ENCODE measurements at regions not wholly inside any gene's neighbourhood (a gene's known extent, or its start where the extent isn't known, plus 50 kb on each side); places are given as distances from the start of the nearest gene placed in this dataset.

DNA sequence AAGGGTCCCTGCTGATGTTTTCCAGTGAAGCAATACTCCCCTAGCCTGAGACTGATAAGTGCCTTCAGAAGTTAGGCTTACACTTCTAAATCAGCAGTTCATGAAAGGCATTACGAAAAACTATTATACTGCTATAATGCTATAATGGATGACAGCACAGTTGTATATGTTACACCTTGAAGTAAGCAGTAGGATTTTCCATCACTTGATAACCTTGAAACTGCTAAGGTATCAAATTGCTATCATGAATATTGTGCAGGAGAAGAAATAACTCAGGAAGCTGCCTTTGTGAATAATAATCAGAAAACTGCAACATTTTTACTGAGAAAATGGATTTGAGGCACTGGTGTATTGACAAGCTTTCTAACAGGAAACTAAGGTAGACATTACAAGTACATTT lies 142.3 kb downstream of the HNMT start:
- in situ Hi-C loops (cut with MboI): no loop called here
- no peaks in the 10 kb centered on the region for H4K20me1 ChIP-seq (ENCODE audit: insufficient read depth)
- no peak overlapping the region for H3K4me3 ChIP-seq
- no peak overlapping the region for H3K27ac ChIP-seq
- no peaks in the 10 kb centered on the region for H3K4me1 ChIP-seq (ENCODE audit: insufficient read depth)
- H3K9me2 ChIP-seq (ENCODE audit: insufficient read depth): no peaks in the 10 kb centered on the region
- no peak overlapping the region for H3K9ac ChIP-seq
- H3F3A ChIP-seq (ENCODE audit: insufficient read depth): no peaks in the 10 kb centered on the region
- no peaks in the 10 kb centered on the region for H3K9me3 ChIP-seq (ENCODE audit: low read depth)
- H3K27me3 ChIP-seq (replicated peaks; ENCODE audit: insufficient read depth): no peaks in the 10 kb centered on the region
- no peaks in the 10 kb centered on the region for H3K36me3 ChIP-seq (ENCODE audit: low read depth)
- no peak for DNase-seq
- no peak overlapping the region for H3K4me2 ChIP-seq (ENCODE audit: unreplicated experiment)
- H2AFZ ChIP-seq: no peak overlapping the region
- TF ChIP-seq EZH2 (IDR thresholded peaks at IDR 0.05; ENCODE audit: insufficient read depth, poor library complexity, severe bottlenecking) (no peak), EZH2phosphoT487 (IDR thresholded peaks at IDR 0.05; ENCODE audit: insufficient read depth, low read depth) (no peak)
- H3K79me2 ChIP-seq (ENCODE audit: insufficient read depth): no peaks in the 10 kb centered on the region
- 70 to 78% methylated on average over 1 of the region's 1 CpG for WGBS, 2 experiments (ENCODE audit: low coverage in 1 of 2, low lambda C conversion rate in 2 of 2, missing lambda C conversion rate in 2 of 2)

- 30 to 42% methylated on average over 4 of the region's 4 CpGs for WGBS, 2 experiments (ENCODE audit: low coverage in 1 of 2, low lambda C conversion rate in 2 of 2, missing lambda C conversion rate in 2 of 2)
- Histone ChIP-seq H3F3A (ENCODE audit: insufficient read depth) (no peaks in the 10 kb centered on the region), H3K36me3 (ENCODE audit: low read depth) (no peaks in the 10 kb centered on the region), H3K79me2 (ENCODE audit: insufficient read depth) (no peaks in the 10 kb centered on the region), H2AFZ (no peak overlapping the region), H4K20me1 (ENCODE audit: insufficient read depth) (no peaks in the 10 kb centered on the region), H3K4me1 (ENCODE audit: insufficient read depth) (no peaks in the 10 kb centered on the region), H3K27ac (no peak overlapping the region), H3K4me2 (ENCODE audit: unreplicated experiment) (no peak overlapping the region), H3K9ac (no peak overlapping the region), H3K9me3 (ENCODE audit: low read depth) (no peaks in the 10 kb centered on the region), H3K4me3 (no peak overlapping the region), H3K27me3 (replicated peaks; ENCODE audit: insufficient read depth) (no peaks in the 10 kb centered on the region), H3K9me2 (ENCODE audit: insufficient read depth) (no peaks in the 10 kb centered on the region)
- no peak for TF ChIP-seq EZH2 (IDR thresholded peaks at IDR 0.05; ENCODE audit: insufficient read depth, poor library complexity, severe bottlenecking)
- no peak for TF ChIP-seq EZH2phosphoT487 (IDR thresholded peaks at IDR 0.05; ENCODE audit: insufficient read depth, low read depth)
- DNase-seq: no peak
- in situ Hi-C loops (cut with MboI): no loop called here
Observed at GRCh38 chr2:138107288-138107687, 143.0 kb downstream of the HNMT start.

DNA sequence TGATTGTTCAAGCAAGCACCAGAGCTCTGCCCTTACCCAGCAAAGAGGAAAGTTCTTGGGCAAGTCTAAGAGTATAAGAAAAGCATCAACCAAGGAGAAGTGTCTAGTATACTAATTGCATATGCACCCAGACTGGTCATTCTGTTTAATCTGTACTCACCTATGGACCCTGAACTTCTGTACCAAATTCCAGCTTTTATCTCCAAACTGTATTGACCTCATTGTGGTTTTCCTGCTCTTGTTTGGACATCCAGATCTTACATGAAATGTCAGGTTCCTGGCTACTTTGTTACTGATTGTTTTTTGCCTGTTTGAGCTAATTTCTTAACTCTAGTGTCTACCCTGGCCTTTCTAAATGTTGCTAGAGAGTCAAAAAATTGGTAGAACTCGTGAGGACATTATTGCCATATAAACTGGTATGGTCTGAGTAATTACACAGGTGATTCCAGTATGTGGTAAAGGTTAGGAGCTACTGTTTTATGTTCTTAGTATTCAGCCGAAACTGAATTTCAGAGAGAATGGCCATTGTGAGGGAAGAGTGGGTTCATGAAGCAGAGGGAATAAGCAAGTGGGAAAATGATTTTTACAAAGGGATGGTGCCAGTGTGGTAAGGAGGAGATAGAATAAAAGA lies 146.3 kb downstream of the HNMT start:
- H3K27me3 ChIP-seq (replicated peaks; ENCODE audit: insufficient read depth): no peaks in the 10 kb centered on the region
- no peaks in the 10 kb centered on the region for H3K4me1 ChIP-seq (ENCODE audit: insufficient read depth)
- no peak overlapping the region for H2AFZ ChIP-seq
- TF ChIP-seq EZH2 (IDR thresholded peaks at IDR 0.05; ENCODE audit: insufficient read depth, poor library complexity, severe bottlenecking) (no peak), EZH2phosphoT487 (IDR thresholded peaks at IDR 0.05; ENCODE audit: insufficient read depth, low read depth) (no peak)
- H3K9ac ChIP-seq: no peak overlapping the region
- H3K9me2 ChIP-seq (ENCODE audit: insufficient read depth): no peaks in the 10 kb centered on the region
- H3K79me2 ChIP-seq (ENCODE audit: insufficient read depth): no peaks in the 10 kb centered on the region
- no peak overlapping the region for H3K4me3 ChIP-seq
- no peak overlapping the region for H3K27ac ChIP-seq
- no peaks in the 10 kb centered on the region for H3K9me3 ChIP-seq (ENCODE audit: low read depth)
- H3K36me3 ChIP-seq (ENCODE audit: low read depth): no peaks in the 10 kb centered on the region
- no peaks in the 10 kb centered on the region for H3F3A ChIP-seq (ENCODE audit: insufficient read depth)
- in situ Hi-C loops (cut with MboI): no loop called here
- no peak overlapping the region for H3K4me2 ChIP-seq (ENCODE audit: unreplicated experiment)
- DNase-seq: no peak
- H4K20me1 ChIP-seq (ENCODE audit: insufficient read depth): no peaks in the 10 kb centered on the region
- WGBS, 2 experiments (ENCODE audit: low coverage in 1 of 2, low lambda C conversion rate in 2 of 2, missing lambda C conversion rate in 2 of 2): 42 to 53% methylated on average over 2 of the region's 2 CpGs

DNA sequence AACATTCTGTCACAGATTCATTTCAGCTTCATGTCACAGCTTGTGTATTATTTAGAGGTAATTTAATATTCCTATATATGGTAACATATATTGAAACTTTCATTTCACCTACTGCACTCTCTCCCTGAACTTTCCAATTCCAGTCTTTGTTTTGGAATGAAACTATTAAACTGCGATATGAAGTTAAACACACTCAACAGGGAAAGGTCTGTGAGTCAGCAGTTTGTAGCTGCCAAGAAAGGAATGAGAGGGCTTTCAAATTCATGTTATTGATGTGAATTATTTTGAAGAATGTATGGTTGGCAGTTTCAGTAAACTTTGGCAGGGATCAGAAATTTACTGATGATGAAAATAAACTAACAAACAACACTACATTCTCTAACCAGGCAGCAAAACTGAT lies 148.3 kb downstream of the HNMT start:
- in situ Hi-C loops (cut with MboI): no loop called here
- Histone ChIP-seq H3K4me2 (ENCODE audit: unreplicated experiment) (no peak overlapping the region), H3K27ac (no peak overlapping the region), H3K9me3 (ENCODE audit: low read depth) (no peaks in the 10 kb centered on the region), H3K9me2 (ENCODE audit: insufficient read depth) (no peaks in the 10 kb centered on the region), H3F3A (ENCODE audit: insufficient read depth) (no peaks in the 10 kb centered on the region), H3K79me2 (ENCODE audit: insufficient read depth) (no peaks in the 10 kb centered on the region), H3K9ac (no peak overlapping the region), H3K4me3 (no peak overlapping the region), H3K4me1 (ENCODE audit: insufficient read depth) (no peaks in the 10 kb centered on the region), H3K36me3 (ENCODE audit: low read depth) (no peaks in the 10 kb centered on the region), H3K27me3 (replicated peaks; ENCODE audit: insufficient read depth) (no peaks in the 10 kb centered on the region), H2AFZ (no peak overlapping the region), H4K20me1 (ENCODE audit: insufficient read depth) (no peaks in the 10 kb centered on the region)
- no peak for TF ChIP-seq EZH2 (IDR thresholded peaks at IDR 0.05; ENCODE audit: insufficient read depth, poor library complexity, severe bottlenecking)
- DNase-seq: no peak
- 73 to 87% methylated on average over 1 of the region's 1 CpG for WGBS, 2 experiments (ENCODE audit: low coverage in 1 of 2, low lambda C conversion rate in 2 of 2, missing lambda C conversion rate in 2 of 2)

All from GM23248 (cell line).